HPDE6-E6E7 (cell line): ENCODE measurements at regions not wholly inside any gene's neighbourhood (a gene's known extent, or its start where the extent isn't known, plus 50 kb on each side); places are given as distances from the start of the nearest gene placed in this dataset.

Experiments
- DNase-seq: peaks from one replicate; pipeline ENCODE4 v3.0.0; 2011; ENCODE audit warnings: missing footprints; ENCODE audit errors: extremely low spot score

- DNase-seq, result no peak
These were observed 523.7 kb downstream of the NR2F1-AS1 start for GRCh38 chr5:93057311-93057710.

DNA sequence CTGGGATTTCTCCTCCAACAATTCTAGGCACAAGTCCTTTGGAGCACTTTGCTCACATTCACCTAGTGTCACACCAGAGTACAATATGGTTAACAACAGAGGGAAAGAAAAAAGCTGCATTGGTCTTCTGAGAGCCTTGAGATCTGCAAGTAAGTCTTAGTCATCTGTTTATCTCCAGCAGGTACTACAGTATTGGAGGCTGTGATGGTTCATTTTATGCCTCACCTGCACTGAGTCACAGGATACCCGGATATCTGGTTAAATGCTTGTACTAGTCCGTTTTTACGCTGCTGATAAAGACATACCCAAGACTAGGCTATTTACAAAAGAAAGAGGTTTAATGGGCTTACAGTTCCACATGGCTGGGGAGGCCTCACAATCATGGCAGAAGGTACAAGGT lies 525.0 kb downstream of the NR2F1-AS1 start:
- DNase-seq, result no peak

GRCh38 chr5:93055561-93055960 lies 525.5 kb downstream of the NR2F1-AS1 start:
- no peak for DNase-seq

GRCh38 chr5:93054424-93055163 lies 526.4 kb downstream of the NR2F1-AS1 start:
- no peak for DNase-seq

GRCh38 chr5:93053825-93054224 lies 527.2 kb downstream of the NR2F1-AS1 start:
- no peak for DNase-seq

DNA sequence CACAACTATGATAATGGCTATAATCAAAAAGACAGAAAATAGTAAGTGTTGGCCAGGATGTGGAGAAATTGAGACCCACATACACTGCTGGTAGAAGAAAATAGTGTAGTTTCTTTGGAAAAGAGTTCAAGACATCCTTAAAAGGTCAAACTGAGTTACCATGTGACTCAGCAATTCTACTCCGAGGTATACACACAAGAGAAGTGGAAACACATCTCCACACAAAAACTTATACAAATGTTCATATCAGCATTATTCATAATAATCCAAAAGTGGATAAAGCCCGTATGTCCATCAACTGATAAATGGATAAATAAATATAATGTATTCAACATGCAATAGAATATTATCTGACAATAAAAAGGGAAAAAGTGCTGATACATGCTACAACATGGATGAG lies 532.2 kb downstream of the NR2F1-AS1 start:
- no peak for DNase-seq

- no peak for DNase-seq
These were observed 536.0 kb downstream of the NR2F1-AS1 start for GRCh38 chr5:93044859-93045666.

DNA sequence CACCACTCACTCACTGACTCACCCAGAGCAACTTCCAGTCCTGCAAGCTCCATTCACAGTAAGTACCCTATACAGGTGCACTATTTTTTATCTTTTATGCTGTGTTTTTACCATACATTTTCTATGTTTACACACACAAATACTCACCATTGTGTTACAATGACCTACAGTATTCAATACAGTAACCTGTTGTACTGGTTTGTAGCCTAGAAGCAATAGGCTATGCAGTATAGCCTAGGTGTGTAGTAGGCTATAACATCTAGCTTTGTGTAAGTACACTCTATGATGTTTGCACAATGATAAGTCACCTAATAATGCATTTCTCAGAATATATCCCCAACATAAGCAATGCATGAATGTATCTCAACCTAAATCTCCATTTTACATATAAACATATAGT lies 541.1 kb downstream of the NR2F1-AS1 start:
- no peak for DNase-seq

GRCh38 chr5:93034621-93035590 lies 546.1 kb downstream of the NR2F1-AS1 start:
- DNase-seq, result no peak

GRCh38 chr5:93022796-93023447 lies 558.1 kb downstream of the NR2F1-AS1 start:
- no peak for DNase-seq

DNA sequence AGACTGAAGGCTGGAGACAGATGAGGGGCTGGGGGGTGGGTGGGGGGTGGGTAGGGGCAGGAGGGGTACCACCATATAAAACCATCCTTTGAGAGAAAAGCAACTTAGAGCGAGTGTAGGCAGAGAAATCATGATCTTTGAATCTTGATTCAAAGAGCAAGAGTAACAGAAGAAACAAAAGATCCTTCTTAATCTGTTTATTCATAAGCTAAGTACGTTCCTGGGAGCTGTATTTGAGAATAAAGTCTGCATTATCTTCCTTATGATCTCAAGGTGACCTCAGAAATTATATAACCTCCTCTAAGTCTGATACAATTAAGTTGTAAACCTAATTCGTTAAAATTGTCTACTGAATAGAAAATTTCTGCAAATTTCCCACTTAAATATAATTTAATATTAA lies 558.8 kb downstream of the NR2F1-AS1 start:
- no peak for DNase-seq

DNA sequence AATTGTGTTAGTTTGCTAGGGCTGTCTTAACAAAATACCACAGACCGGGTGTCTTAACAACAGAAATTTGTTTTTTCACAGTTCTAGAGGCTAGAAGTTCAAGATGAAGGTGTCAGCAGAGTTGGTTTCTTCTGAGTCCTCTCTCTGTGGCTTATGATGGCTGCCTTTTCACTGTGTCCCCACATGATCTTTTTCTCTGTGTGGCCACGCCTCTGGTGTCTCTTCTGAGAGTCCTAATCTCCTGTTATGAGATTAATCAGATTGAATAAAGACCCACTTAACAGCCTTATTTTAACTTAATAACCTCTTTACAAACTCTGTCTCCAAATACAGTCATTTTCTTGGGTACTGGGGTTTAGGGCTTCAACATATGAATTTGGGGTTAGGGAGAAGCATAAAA lies 561.1 kb downstream of the NR2F1-AS1 start:
- no peak for DNase-seq

DNA sequence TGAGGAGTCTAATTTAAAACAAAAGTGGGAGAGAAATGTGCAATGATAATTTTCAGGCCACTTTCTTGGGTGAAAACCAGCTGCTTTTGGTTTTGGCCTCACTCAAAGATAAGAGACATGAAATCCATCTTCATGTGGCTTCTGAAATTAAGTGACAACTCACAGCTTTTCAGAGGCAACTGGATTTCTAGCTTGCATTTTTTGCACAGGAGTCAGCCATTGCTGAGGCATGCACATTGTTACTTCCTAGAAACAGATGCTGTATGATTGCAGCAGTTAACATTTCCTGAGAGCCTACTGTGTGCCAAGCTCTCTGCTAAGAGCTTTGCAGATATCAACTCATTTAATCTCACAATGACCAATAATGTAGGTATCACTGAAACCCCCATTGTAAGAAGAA lies 562.6 kb downstream of the NR2F1-AS1 start:
- no peak for DNase-seq

- DNase-seq, result peak; percentile 33
These were observed 563.2 kb downstream of the NR2F1-AS1 start for GRCh38 chr5:93017849-93018248.

- DNase-seq, result no peak
These were observed 563.6 kb downstream of the NR2F1-AS1 start for GRCh38 chr5:93017376-93017775.

GRCh38 chr5:93010616-93011015 lies 570.4 kb downstream of the NR2F1-AS1 start:
- no peak for DNase-seq

DNA sequence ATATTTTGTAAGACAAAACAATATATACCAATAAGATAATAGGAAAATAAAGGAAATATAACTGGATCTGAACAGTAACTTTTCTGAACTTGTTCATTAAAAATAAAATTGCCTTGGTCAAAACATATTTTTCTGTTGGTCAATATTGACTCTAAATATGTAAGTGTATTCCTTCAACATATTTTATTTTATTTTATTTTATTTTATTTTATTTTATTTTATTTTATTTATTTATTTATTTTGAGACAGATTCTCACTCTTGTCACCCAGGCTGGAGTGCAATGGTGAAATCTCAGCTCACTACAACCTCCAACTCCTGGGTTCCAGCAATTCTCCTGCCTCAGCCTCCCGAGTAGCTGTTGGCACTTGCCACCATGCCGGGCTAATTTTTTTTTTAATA lies 571.0 kb downstream of the NR2F1-AS1 start:
- no peak for DNase-seq

DNA sequence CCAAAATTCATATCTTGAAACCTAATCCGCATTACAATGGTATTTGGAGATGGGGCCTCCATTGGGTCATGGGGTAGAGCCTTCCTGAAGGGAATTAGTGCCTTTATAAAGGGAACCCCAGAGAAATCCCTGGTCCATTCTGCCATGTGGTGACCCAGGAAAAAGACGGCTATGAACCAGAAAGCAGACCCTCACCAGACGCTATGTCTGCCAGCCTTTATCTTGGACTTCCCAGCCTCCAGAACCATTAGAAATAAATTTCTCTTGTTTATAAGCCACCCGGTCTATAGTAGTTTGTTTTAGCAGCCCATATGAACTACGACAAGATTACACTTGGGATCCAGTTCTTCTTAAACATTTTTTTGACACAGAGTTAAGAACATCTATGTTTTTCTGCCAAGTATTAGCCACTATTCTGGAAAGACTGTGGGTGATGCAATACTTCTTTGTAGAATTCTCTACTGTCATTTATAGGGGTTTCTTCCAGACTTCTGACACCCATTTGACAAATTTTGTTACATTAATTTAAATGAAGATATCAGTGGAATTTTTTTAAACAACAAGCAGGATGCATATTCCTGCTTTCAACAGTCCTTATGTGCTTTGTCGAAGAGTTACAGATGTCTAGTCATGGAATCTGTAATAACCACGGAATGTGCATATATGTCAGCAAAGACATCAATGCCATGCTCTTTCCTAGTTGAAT lies 572.4 kb downstream of the NR2F1-AS1 start:
- no peak for DNase-seq

GRCh38 chr5:93006915-93007314 lies 574.1 kb downstream of the NR2F1-AS1 start:
- DNase-seq, result no peak

DNA sequence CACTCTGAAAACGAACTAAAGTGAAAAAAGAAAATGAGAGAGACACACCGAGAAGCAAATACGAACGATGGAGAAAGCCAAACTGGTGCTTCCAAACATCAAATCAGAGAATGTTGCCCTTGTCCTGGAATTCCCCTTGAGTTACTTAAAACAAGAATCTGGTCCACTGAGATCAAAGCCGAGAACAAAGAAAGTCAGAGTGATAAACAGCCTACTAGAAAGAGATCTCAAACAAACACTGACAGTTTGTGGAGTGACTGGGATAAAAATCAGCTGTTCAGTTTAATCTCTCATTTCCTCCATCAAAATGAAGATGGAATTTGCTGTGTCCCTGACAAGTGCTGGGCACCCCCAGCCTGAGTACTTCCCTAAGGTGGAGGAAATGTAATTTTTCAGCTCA lies 582.6 kb downstream of the NR2F1-AS1 start:
- no peak for DNase-seq

GRCh38 chr5:92994392-92994791 lies 586.6 kb downstream of the NR2F1-AS1 start:
- DNase-seq, result no peak
